ENCODE measurements at regions not wholly inside any gene's neighbourhood (a gene's known extent, or its start where the extent isn't known, plus 50 kb on each side); places are given as distances from the start of the nearest gene placed in this dataset.

DNA sequence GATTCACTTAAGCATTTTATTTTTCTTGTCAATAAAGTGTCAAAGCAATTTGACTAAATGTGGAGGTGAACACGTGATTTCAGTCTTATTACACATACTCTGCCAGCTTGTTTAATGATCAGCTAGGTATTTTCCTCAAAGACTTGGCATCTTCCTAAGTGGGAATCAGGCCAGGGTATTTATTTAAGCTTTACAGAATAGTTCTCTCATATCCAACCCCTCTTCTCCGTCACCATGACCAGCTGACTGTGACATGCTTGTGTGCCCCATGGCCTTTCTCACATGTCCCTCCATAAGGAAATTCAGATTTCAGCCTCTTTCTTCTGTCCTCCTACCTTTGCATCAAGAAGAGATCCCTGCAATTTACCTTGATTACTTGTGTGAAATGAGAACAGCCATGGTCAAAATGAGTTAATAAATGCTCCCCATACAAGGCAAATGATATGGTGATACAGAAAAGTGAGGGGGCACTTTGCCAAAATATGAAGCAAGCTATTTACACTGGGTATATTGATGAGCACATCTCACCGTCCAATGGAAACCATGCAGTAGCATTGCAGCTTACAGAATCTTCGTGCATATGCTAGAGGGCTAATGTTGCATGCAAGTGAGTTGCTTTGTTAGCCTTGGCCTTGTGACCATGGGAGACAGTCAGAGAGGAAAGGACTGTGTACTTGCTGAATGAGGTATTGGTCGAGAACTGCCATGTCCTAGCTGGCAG, 202.2 kb downstream of the RNF152 start:
- TF ChIP-seq, protein P1, sequence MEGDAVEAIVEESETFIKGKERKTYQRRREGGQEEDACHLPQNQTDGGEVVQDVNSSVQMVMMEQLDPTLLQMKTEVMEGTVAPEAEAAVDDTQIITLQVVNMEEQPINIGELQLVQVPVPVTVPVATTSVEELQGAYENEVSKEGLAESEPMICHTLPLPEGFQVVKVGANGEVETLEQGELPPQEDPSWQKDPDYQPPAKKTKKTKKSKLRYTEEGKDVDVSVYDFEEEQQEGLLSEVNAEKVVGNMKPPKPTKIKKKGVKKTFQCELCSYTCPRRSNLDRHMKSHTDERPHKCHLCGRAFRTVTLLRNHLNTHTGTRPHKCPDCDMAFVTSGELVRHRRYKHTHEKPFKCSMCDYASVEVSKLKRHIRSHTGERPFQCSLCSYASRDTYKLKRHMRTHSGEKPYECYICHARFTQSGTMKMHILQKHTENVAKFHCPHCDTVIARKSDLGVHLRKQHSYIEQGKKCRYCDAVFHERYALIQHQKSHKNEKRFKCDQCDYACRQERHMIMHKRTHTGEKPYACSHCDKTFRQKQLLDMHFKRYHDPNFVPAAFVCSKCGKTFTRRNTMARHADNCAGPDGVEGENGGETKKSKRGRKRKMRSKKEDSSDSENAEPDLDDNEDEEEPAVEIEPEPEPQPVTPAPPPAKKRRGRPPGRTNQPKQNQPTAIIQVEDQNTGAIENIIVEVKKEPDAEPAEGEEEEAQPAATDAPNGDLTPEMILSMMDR (IDR thresholded peaks at IDR 0.05 in 4 of 5, conservative IDR thresholded peaks at IDR 0.05 in 1 of 5) = no peak
- no peak for TF ChIP-seq POLR2A (IDR thresholded peaks at IDR 0.05)

Data from gastrocnemius medialis (tissue), 4 donors.